ENCODE measurements at regions not wholly inside any gene's neighbourhood (a gene's known extent, or its start where the extent isn't known, plus 50 kb on each side); places are given as distances from the start of the nearest gene placed in this dataset.

- Histone ChIP-seq H3K79me2 (no peaks in the 10 kb centered on the region), H3K9me2 (replicated peaks; ENCODE audit: insufficient read depth) (no peaks in the 10 kb centered on the region), H4K20me1 (ENCODE audit: insufficient read depth, poor library complexity, severe bottlenecking) (no peaks in the 10 kb centered on the region), H3K27me3 (peaks cover 4% of the 10 kb centered on the region), H3K9me3 (ENCODE audit: low read depth) (no peaks in the 10 kb centered on the region), H3K4me2 (no peak overlapping the region), H3K36me3 (replicated peaks; ENCODE audit: insufficient read depth, low read depth) (no peaks in the 10 kb centered on the region), H2AFZ (no peak overlapping the region), H3K4me1 (ENCODE audit: insufficient read depth) (no peaks in the 10 kb centered on the region), H3K4me3 (no peak overlapping the region), H3K27ac (no peak overlapping the region)
- TF ChIP-seq, protein P1, sequence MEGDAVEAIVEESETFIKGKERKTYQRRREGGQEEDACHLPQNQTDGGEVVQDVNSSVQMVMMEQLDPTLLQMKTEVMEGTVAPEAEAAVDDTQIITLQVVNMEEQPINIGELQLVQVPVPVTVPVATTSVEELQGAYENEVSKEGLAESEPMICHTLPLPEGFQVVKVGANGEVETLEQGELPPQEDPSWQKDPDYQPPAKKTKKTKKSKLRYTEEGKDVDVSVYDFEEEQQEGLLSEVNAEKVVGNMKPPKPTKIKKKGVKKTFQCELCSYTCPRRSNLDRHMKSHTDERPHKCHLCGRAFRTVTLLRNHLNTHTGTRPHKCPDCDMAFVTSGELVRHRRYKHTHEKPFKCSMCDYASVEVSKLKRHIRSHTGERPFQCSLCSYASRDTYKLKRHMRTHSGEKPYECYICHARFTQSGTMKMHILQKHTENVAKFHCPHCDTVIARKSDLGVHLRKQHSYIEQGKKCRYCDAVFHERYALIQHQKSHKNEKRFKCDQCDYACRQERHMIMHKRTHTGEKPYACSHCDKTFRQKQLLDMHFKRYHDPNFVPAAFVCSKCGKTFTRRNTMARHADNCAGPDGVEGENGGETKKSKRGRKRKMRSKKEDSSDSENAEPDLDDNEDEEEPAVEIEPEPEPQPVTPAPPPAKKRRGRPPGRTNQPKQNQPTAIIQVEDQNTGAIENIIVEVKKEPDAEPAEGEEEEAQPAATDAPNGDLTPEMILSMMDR (IDR thresholded peaks at IDR 0.05; ENCODE audit: poor library complexity), result no peak
- no peak for TF ChIP-seq EZH2 (IDR thresholded peaks at IDR 0.05; ENCODE audit: borderline replicate concordance)
- WGBS (ENCODE audit: low lambda C conversion rate, missing lambda C conversion rate), result 70% methylated on average over 11 of the region's 11 CpGs
- no peak for DNase-seq (ENCODE audit: low spot score)
Observed at GRCh38 chr17:6305613-6306360, 129.1 kb downstream of the AIPL1 start.

- 59% methylated on average over 3 of the region's 3 CpGs for WGBS (ENCODE audit: low lambda C conversion rate, missing lambda C conversion rate)
- Histone ChIP-seq H2AFZ (no peak overlapping the region), H3K36me3 (replicated peaks; ENCODE audit: insufficient read depth, low read depth) (no peaks in the 10 kb centered on the region), H3K27me3 (peaks cover under 1% of the 10 kb centered on the region), H3K27ac (no peak overlapping the region), H4K20me1 (ENCODE audit: insufficient read depth, poor library complexity, severe bottlenecking) (no peaks in the 10 kb centered on the region), H3K4me1 (ENCODE audit: insufficient read depth) (no peaks in the 10 kb centered on the region), H3K9me2 (replicated peaks; ENCODE audit: insufficient read depth) (no peaks in the 10 kb centered on the region), H3K9me3 (ENCODE audit: low read depth) (no peaks in the 10 kb centered on the region), H3K4me2 (no peak overlapping the region), H3K4me3 (no peak overlapping the region), H3K79me2 (no peaks in the 10 kb centered on the region)
- no peak for DNase-seq (ENCODE audit: low spot score)
- no peak for TF ChIP-seq EZH2phosphoT487 (IDR thresholded peaks at IDR 0.05; ENCODE audit: low read depth, severe bottlenecking, unreplicated experiment)
- TF ChIP-seq, protein P1 (IDR thresholded peaks at IDR 0.05; ENCODE audit: poor library complexity), result no peak
- no peak for TF ChIP-seq EZH2 (IDR thresholded peaks at IDR 0.05; ENCODE audit: borderline replicate concordance)
Observed at GRCh38 chr17:6304894-6305612, 129.9 kb downstream of the AIPL1 start.

GRCh38 chr17:6303664-6304063, 131.3 kb downstream of the AIPL1 start:
- WGBS (ENCODE audit: low lambda C conversion rate, missing lambda C conversion rate), result 15% methylated on average over 5 of the region's 5 CpGs

More at GRCh38 chr17:6303664-6304063, 131.3 kb downstream of the AIPL1 start:
- no peaks in the 10 kb centered on the region for H3K9me3 ChIP-seq (ENCODE audit: low read depth)
- no peak for TF ChIP-seq EZH2 (IDR thresholded peaks at IDR 0.05; ENCODE audit: borderline replicate concordance)
- no peak for TF ChIP-seq EZH2phosphoT487 (IDR thresholded peaks at IDR 0.05; ENCODE audit: low read depth, severe bottlenecking, unreplicated experiment)
- TF ChIP-seq, protein P1 (IDR thresholded peaks at IDR 0.05; ENCODE audit: poor library complexity), result no peak
- H2AFZ ChIP-seq, result no peak overlapping the region
- no peak overlapping the region for H3K4me3 ChIP-seq
- H3K4me1 ChIP-seq (ENCODE audit: insufficient read depth), result no peaks in the 10 kb centered on the region
- H4K20me1 ChIP-seq (ENCODE audit: insufficient read depth, poor library complexity, severe bottlenecking), result no peaks in the 10 kb centered on the region
- no peak overlapping the region for H3K4me2 ChIP-seq
- no peaks in the 10 kb centered on the region for H3K9me2 ChIP-seq (replicated peaks; ENCODE audit: insufficient read depth)
- no peak overlapping the region for H3K27ac ChIP-seq
- DNase-seq (ENCODE audit: low spot score), result peak; percentile 69
- no peaks in the 10 kb centered on the region for H3K27me3 ChIP-seq
- H3K79me2 ChIP-seq, result no peaks in the 10 kb centered on the region
- no peaks in the 10 kb centered on the region for H3K36me3 ChIP-seq (replicated peaks; ENCODE audit: insufficient read depth, low read depth)
